GM19238 (cell line): ENCODE measurements at regions not wholly inside any gene's neighbourhood (a gene's known extent, or its start where the extent isn't known, plus 50 kb on each side); places are given as distances from the start of the nearest gene placed in this dataset.

Source experiments
- DNase-seq: peaks from one replicate; pipeline ENCODE4 v3.0.0; 2011; ENCODE audit warnings: low spot score; ENCODE audit not compliant: insufficient read length

- DNase-seq: no peak
These were observed 229.2 kb downstream of the PTTG2 start for GRCh38 chr4:38189445-38189844.

DNA sequence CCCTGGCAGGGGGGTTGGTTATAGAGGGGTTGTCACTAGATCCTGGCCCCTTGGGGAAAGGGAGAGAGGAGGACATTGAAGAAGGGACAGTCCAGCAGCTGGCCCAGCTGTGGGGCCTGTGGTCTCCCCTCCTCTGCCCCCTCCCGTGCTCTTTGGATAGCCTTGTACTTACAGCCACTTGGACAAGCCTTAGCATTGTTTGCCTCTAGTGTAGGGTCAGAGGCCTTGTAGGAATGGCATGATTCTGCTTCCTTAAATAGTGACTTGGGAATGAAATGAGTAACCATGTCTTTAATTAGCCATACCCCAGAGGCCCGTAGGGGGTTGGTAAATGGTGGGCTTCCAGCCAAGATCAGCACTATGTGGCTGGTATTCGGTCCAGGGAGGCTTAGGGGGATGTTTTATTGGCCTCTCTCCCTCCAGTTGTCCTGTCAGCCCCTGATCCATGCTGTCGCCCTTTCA, 230.6 kb downstream of the PTTG2 start:
- DNase-seq: no peak

DNA sequence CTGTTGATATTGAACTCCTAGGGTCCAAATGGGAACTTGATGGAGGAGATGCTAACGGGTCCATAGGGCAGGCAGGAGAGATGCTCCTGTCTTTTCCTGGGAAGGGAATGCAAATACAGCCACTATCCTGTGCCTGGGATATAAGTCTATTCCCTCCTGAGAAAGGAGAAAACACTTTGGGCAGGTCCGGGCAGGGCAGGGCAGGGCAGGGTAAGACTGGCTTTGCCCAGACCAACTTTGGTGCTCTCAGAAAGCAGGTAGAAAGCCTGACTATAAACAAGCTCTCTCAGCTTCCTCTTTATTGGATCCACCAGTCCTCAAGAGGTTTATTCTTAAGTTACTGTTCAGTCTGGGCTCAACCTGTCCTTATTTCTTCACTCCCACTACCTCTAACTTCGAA, 232.3 kb downstream of the PTTG2 start:
- DNase-seq: no peak

- no peak for DNase-seq
These were observed 233.2 kb downstream of the PTTG2 start for GRCh38 chr4:38193236-38193863.

- DNase-seq: no peak
These were observed 233.9 kb downstream of the PTTG2 start for GRCh38 chr4:38194047-38194602.

- DNase-seq: no peak
These were observed 235.3 kb downstream of the PTTG2 start for GRCh38 chr4:38195486-38195885.

GRCh38 chr4:38195911-38196310, 235.7 kb downstream of the PTTG2 start:
- no peak for DNase-seq

GRCh38 chr4:38202242-38202641, 242.0 kb downstream of the PTTG2 start:
- no peak for DNase-seq

DNA sequence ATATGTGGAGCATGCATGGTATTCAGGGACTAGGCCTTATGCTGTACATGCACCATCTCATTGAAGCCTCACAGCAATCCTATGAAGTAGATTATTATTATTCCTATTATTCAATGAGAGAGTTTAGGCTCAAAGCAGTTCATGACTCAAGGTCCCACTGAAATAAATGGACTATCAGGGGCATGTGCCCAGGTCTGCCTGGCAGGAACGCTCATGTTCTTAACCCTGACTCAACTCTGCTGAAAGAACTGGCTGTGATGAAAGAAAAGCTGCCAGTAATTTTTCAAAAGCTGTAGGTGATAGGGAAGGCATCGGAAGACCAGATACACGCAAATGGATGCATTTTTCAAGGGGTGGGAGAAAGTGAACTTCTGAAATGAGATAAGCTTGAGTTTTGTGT, 243.4 kb downstream of the PTTG2 start:
- no peak for DNase-seq

DNA sequence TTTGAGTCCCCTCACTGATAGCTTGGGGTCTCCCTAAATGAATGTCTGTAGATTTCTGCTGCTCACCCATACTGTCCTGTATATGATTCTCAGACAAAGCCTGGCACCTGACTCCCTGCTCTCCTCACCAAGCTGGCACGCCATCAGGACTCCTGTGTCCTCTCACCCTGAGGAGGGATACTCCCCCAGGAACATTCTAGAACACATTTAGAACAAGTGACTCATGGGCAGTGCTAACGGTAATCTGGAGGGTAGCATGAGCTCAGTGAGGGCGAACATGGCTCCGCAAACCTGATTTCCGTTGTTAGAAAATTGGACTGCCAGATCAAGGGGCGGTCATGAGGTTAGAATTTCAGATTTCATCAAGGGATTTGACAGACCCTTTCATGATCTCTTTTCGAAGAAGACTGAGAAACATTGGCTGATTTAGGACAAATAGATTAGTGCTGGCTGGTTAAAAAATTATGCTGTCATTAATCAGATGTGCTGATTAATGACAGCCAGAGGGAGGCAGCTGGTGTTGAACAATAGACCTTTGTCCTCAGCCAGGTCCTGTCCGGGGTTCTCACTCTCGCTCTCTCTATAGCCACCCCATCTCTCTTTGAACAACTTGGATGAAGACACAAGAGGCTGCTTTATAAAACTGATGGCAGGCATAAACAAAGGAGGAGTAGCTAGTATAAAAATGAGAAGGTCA, 244.3 kb downstream of the PTTG2 start:
- no peak for DNase-seq

- no peak for DNase-seq
These were observed 245.1 kb downstream of the PTTG2 start for GRCh38 chr4:38205261-38205660.

GRCh38 chr4:38207110-38207457, 246.9 kb downstream of the PTTG2 start:
- no peak for DNase-seq

GRCh38 chr4:38209654-38210053, 249.5 kb downstream of the PTTG2 start:
- DNase-seq: no peak

DNA sequence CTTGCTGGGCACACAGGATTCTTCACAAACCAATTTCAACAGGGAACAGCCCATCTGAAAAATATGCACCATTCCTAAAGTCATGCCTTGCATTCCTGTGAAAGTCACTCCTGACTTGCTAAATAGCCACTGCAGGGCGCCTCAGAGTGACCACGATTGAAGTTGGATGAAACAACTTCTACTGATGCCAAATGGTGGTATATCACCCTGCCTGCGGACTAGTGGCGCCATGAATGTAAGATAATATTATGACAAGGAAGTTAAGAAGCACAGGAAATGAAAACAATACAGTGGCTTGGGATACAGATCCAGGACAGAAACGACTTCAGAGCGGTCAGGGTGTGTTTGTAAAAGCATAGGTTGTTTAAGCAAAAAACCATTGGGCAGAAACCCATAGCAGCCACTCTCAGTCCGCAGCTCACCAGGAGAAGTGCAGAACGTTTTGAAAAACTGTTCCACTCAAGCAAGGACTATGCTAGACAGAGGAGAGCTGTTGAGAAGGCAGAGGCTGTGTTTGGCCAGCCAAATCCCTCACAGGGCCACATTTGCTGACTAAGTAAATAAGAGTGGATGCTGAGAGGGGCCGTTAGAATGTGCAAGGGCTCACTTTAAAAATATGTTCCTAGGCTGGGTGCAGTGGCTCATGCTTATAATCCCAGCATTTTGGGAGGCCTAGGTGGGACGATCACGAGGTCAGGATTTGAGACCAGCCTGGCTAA, 250.4 kb downstream of the PTTG2 start:
- DNase-seq: no peak

DNA sequence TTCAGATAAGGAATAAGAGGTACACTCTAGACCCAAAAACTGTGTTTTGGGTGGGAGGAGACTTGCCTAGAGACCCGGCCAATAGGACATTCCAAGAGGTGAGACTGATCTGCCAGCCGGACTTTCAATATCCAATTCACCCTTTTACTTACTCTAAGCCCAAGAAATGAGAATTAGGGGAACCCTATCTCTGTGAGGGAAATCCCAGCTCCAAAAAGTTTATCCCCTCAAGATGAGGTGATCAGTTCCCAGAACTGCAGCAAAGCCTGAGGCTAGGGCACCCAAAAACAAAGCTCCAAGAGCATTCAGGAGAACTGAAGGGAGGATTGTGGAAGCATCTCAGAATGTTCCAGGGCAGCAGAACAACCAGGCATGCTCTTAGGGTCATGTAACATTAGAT, 251.7 kb downstream of the PTTG2 start:
- DNase-seq: no peak

GRCh38 chr4:38213083-38213805, 253.0 kb downstream of the PTTG2 start:
- DNase-seq: no peak

- no peak for DNase-seq
These were observed 262.7 kb downstream of the PTTG2 start for GRCh38 chr4:38222892-38223291.

DNA sequence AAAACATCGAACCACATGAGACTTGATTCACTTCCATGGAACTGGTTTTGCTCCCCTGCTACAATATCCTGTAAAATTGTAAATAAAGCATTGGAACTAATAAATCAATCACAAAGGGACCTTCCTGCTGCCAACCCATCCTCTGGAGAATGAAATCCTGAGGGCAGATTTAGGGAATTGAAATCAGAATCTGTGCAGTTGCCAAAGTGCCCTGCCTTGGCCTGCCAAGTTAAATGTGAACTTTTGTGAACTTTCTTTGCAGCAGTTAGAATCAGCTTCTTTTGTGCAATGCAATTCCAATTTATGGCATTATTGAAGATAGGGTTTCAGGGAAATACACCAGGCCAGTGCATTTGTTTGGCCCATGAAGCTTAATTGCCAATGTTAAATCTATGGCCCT, 263.1 kb downstream of the PTTG2 start:
- DNase-seq: no peak

DNA sequence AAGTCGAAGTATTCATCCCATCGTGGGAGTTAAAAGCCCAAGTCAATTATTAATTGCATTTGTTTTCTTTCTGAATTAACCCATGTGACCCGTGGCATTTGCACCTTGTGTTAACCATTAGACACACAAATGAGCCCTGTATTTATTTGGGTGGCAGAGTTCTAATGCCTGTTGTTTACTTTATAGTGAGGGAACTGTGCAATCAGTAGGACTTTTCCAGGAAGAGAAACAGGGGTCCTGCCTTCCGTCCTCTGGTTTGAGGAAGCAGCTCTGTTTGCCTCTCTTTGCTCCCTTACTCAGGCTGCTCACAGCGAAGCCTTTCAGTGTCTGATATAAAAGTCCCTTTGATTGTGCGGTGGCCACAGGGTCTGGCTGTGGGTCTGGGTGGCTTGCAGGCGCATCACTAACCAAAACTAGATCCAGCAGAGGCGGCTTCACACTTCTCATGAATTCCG, 263.6 kb downstream of the PTTG2 start:
- DNase-seq: no peak

DNA sequence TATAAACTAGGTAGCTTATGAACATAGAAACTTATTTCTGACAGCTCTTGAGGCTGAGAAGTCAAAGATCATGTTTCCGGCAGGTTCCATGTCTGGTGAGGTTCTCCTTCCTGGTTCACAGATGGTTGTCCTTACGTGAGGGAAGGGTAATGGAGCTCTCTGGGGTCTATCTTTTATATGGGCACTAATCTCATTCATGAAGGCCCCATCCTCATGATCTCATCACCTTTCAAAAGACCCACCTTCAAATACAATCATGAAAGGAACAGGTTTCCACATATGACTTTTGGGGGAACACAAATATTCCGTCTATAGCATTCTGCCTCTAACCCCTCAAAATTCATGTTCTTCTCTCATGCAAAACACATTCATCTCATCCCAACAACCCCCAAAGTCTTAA, 264.7 kb downstream of the PTTG2 start:
- DNase-seq: no peak

GRCh38 chr4:38226170-38226569, 266.0 kb downstream of the PTTG2 start:
- DNase-seq: no peak
